ENCODE measurements at regions not wholly inside any gene's neighbourhood (a gene's known extent, or its start where the extent isn't known, plus 50 kb on each side); places are given as distances from the start of the nearest gene placed in this dataset.

GRCh38 chr13:90436697-90437096, 910.8 kb upstream of the MIR17HG start:
- TF ChIP-seq CTCF (IDR thresholded peaks at IDR 0.05), result no peak
- no peak for TF ChIP-seq EP300 (IDR thresholded peaks at IDR 0.05)
- no peak for TF ChIP-seq POLR2A (IDR thresholded peaks at IDR 0.05)

Measured in ovary (tissue), 3 donors.